ENCODE measurements at regions not wholly inside any gene's neighbourhood (a gene's known extent, or its start where the extent isn't known, plus 50 kb on each side); places are given as distances from the start of the nearest gene placed in this dataset.
"Not testable (repeated sequence)": the region's sequence is repeated elsewhere in the genome, so short reads cannot be mapped to it uniquely, and the experiment has no call there.

DNA sequence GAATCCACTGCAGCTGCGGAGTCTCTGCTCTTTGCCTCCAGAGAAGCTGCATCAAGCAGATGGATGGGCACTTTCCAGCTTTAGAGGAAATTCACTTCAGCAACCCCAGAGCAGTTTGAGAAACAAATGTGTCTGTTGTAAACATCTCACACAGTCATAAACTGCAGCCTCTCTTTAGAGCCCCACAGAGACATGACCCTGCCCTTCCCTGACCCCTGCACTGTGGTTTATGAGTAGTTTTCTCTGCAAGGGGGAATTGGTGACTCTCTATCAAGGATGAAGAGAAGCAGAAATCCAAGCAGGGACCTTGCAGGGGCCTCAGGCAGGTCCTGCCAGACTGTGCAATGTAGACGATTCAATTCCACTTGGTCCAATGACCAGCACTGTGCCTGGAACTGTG is 160.2 kb downstream of the SH2D4B start:
- in situ Hi-C loops (cut with HindIII; ENCODE audit: low pct_unique_long_range_greater_than_20kb, low sequenced_read_pairs) = no loop called here
- DNase-seq (ENCODE audit: low read depth, low spot score) = no peak

DNA sequence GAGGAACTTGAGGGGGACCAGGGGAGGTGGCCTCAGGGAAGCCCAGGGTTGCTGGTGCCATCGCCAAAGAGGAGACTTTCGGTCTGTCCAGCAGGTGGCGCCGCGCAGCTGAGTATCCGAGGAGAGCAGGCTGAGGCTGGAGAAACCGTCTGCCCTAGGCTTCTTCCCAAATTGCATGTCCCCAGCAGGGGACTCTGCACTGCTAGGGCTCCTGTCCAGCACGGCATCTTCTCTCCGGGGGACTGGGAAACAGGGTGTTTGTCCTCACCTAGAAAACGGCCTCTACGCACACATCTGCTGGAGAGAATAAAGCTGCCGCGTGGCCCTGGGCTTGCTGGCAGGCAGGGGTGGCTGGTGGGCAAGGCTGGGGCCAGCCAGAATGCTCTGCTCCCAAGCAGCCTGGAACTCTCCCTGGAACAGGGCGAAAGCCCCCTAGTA is 161.9 kb downstream of the SH2D4B start:
- in situ Hi-C loops (cut with HindIII; ENCODE audit: low pct_unique_long_range_greater_than_20kb, low sequenced_read_pairs) = no loop called here
- peak; percentile 81 for DNase-seq (ENCODE audit: low read depth, low spot score)

DNA sequence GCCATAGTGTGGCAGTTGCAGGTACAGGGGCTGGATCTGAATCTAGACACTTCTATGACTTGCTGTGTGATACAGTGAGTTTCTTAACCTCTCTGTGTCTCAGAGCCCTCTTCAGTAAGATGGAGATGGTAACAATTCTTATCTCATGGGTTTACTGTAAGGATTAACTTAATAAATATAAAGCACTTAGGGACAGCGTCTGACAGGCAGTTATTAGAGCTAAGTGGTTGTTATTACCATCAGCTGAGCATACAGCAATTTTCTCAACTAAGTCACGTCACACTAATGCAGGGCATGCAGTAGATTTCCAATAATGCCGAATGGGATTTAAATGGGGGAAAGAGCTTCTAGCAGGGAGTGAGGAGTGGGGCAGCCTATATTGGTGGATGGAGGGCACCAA is 162.6 kb downstream of the SH2D4B start:
- DNase-seq (ENCODE audit: low read depth, low spot score) = no peak
- in situ Hi-C loops (cut with HindIII; ENCODE audit: low pct_unique_long_range_greater_than_20kb, low sequenced_read_pairs) = no loop called here

DNA sequence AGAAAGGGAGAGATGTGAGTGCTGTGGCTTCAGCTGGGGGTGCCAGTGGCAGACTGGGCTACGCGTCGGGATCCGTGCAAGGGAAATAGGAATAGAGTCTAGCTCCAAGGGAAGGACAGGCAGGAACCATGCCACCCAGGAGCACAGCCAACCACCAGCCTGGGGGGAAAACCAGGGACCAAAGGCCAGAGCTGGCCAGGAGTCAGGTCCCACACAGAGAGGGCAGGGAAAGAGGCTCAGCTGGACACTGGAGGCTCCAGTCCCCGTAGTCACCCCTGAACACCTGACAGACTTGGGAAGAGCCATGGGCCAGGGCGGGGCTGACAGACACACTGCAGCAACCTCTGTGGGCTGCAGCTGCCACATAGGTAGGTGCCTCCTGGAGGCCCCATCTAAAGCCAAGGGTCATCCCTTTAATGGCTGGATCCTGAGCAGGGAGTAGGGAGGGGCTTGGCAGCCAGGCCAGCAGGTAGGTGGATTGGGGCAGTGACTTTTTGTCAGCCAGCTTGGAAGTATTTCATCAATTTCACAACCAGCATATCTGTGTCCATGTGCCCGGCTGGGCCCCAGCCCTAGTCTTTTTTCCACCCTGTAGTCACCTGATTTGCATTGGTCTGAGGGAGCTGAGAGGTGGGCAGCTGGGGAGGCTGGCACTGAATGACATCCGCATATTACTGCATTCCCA is 163.2 kb downstream of the SH2D4B start:
- in situ Hi-C loops (cut with HindIII; ENCODE audit: low pct_unique_long_range_greater_than_20kb, low sequenced_read_pairs) = no loop called here
- no peak for DNase-seq (ENCODE audit: low read depth, low spot score)

DNA sequence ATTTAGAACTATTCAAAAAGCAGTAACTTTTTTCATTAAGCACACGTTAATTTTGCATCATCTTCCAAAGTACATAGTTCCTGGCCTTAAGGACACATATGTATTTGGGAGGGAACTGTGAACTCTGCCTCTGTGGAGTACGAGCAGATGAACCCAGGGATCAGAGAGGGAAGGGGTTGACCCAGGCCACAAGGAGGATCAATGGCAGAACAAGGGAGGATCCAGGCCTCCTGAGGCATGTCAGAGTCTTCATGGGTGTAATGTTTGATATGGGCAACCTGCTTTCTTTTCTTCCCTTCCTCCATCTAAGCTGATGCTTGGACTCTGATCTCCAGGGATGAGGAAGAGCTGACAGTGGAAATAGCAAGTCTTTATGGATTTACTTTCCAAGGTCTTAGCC is 164.0 kb downstream of the SH2D4B start:
- no peak for DNase-seq (ENCODE audit: low read depth, low spot score)
- in situ Hi-C loops (cut with HindIII; ENCODE audit: low pct_unique_long_range_greater_than_20kb, low sequenced_read_pairs) = no loop called here

DNA sequence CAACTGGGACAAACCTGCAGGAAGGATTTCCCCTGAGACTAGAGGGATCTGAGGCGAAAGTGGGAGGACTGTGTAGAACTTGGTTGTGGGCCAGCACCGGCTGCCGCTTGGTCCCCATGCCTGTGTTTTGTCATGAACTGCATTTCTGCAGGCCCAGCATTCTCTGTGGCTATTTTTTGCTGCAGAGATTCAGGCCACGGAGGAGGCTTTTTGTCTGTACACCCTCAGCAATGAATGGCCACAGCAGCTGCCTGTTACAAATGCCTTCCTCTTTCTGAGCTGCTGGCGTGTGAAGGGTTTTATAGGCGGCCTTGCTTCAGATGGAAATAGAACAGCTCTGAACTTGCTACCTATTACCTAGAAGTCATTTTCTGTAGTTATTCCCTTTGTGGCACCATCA is 164.4 kb downstream of the SH2D4B start:
- no peak for DNase-seq (ENCODE audit: low read depth, low spot score)
- in situ Hi-C loops (cut with HindIII; ENCODE audit: low pct_unique_long_range_greater_than_20kb, low sequenced_read_pairs) = no loop called here

DNA sequence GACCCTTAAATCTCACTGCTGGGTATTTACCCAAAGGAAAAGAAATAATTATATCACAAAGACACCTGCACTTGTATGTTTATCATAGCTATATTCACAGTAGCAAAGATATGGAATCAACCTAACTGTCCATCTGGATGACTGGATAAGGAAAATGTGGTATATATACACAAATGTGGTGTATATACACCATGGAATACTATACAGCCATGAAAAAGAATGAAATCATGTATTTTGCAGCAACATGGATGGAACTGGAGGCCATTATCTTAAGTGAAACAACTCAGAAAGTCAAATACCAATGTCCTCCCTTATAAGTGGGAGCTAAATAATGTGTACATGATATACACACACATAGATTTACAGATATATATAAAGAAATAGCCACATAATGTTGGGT is 168.2 kb downstream of the SH2D4B start:
- DNase-seq (ENCODE audit: low read depth, low spot score) = no peak
- in situ Hi-C loops (cut with HindIII; ENCODE audit: low pct_unique_long_range_greater_than_20kb, low sequenced_read_pairs) = no loop called here

DNA sequence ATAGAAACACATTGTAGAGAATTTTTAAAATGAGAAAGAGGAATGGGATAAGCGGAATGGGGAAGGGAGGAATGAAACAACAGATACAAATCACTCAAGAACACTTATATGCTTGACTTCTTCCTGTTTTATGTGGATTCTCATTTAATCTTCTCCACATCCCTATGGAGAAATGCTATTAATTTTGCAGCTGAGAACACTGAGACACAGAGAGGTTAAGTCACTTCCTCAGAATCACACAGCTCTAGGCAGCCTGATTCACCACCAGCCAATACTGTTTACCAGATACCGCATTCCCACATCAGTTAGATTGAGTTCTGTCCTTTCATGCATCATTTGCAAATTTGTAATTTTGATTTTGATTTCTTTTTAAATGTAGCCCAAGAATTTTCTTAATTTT is 170.5 kb downstream of the SH2D4B start:
- in situ Hi-C loops (cut with HindIII; ENCODE audit: low pct_unique_long_range_greater_than_20kb, low sequenced_read_pairs) = no loop called here

DNA sequence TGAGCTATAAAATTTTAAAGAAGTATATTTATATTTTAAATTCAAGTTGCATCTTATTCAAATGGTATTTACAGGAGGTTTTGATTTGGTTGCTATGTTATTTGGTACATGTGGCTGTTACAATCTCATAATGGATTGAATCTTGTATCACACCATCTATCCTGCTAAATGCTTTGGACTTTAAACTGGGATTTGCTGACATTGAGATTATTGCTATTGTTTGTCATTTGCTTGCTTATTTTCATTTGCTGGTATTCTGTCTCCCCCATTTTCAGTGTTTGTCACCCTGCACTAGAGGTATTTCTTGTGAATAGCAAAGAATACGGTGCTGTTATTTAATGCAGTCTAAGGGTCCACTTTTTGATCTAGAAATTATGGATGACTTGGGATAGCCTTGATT is 171.1 kb downstream of the SH2D4B start:
- DNase-seq (ENCODE audit: low read depth, low spot score) = no peak
- in situ Hi-C loops (cut with HindIII; ENCODE audit: low pct_unique_long_range_greater_than_20kb, low sequenced_read_pairs) = no loop called here

More for the DNA sequence above, 170.5 kb downstream of the SH2D4B start:
- DNase-seq (ENCODE audit: low read depth, low spot score) = no peak

DNA sequence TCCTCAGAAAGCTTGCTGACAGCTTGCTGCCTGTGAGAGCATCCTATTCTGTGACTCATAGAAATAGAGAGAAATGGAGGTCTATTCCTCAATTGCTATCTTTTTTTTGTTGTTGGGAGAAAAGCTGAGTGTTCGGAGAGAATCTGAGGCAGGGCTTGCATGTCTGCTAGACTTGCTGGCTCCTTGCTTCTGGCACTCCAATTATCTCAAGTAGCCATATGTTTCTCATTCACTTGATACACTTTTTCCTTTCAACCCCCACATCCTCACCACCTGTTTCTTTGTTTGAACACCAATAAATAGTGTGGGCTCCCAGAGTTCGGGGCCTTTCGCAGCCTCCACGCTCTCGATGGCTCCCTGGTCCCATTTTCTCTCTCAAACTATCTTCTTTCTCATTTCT is 172.2 kb downstream of the SH2D4B start:
- DNase-seq (ENCODE audit: low read depth, low spot score) = no peak
- in situ Hi-C loops (cut with HindIII; ENCODE audit: low pct_unique_long_range_greater_than_20kb, low sequenced_read_pairs) = no loop called here

DNA sequence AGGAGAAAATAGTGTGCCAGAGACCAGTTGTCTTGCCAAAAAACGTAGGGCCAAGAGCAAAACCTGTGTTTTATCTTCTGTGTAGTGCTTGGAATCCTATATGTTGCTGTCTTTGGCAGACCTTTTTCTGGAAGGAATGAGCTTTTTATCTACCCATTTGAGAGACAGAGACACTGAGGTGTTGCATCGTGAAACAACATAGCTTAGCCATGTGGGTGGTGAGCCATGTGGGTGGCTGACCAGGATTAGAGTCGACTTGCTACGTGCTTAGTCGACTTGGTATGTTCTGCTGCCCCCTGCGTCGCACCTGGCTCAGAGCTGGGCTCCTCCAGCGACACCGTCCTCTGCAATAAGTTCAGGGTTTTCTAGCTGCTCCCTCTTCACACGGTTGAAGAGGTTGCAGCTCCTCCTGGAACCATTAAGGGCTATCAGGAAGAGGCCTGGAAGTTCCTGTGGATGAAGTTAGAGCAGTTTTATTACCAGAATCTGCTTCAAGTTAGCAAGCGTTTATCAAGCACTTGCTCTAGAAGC is 175.8 kb downstream of the SH2D4B start:
- in situ Hi-C loops (cut with HindIII; ENCODE audit: low pct_unique_long_range_greater_than_20kb, low sequenced_read_pairs) = no loop called here
- no peak for DNase-seq (ENCODE audit: low read depth, low spot score)

DNA sequence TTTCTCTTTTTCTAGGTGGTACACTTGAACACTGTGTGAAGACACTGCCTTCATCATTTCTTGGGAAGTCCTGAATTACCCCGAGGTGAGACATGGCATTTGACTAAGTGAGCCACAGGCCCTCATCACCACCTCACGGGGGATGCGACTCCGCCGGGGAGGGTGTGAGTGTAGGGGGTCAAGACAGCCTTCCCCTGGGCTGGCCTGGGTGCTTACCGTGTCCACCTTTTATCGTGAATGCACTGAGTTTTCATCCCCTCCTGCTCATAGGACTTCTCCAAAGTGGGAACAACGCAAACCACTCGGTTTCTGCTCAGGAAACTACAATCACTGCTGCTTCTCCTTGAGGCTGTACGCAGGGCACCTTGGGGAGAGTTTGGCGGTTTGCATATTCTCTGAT is 176.9 kb downstream of the SH2D4B start:
- DNase-seq (ENCODE audit: low read depth, low spot score) = no peak
- in situ Hi-C loops (cut with HindIII; ENCODE audit: low pct_unique_long_range_greater_than_20kb, low sequenced_read_pairs) = no loop called here

DNA sequence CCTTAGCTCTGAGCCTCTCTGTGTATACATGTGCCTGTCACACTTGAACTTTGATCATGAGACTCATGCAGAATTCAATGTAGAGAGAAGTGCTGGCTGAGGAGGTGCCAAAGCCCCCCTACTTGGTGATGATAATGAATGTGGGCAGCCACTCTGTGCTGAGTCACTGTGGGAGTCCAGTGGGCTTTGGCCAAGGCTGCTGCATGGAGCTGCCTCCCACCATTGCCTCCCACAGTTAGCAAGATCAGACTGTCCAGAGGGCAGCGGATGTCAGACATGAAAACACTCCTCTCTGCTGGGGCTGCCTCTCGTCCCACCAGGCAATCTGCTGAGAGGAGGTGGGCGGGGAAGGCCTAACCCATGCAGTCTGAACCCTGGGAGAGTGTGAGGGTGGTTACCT is 180.3 kb downstream of the SH2D4B start:
- DNase-seq (ENCODE audit: low read depth, low spot score) = no peak
- in situ Hi-C loops (cut with HindIII; ENCODE audit: low pct_unique_long_range_greater_than_20kb, low sequenced_read_pairs) = no loop called here

DNA sequence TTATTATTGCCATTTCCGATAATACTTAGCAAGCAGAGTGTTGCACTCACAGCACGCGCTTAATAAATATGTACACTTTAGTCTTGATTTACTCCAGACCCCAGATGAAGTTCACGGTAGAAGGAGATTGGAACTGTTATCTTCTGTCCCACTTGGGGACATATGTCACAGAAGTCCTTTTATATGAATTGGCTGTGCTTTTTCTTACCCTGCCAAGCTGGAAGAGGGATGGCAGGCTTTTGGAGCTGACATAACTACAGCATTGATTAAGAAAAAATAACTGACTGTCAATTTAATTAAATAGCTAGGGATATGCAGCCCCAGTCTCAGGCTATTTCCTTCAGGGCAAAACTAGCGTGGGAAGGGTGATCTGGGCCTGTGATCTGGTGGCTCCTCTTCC is 182.2 kb downstream of the SH2D4B start:
- in situ Hi-C loops (cut with HindIII; ENCODE audit: low pct_unique_long_range_greater_than_20kb, low sequenced_read_pairs) = no loop called here
- no peak for DNase-seq (ENCODE audit: low read depth, low spot score)

DNA sequence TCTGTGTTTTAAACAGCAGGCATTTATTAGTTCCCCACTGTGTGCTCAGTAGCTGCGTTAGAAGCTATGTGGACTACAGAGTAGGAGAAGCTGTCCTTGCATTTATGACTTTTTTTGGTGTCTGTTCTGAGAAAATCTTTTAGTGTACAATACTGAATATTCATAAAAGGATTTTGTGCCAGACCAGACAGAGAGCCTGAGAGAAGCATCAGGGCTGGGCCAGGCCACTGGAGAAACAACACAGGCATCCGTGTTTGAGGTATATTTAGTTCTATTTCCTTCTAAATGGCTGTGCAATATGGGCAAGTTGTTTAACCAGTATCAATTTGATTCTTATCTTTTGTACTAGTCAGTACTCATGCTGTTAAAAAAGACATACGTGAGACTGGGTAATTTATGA is 182.8 kb downstream of the SH2D4B start:
- in situ Hi-C loops (cut with HindIII; ENCODE audit: low pct_unique_long_range_greater_than_20kb, low sequenced_read_pairs) = no loop called here
- no peak for DNase-seq (ENCODE audit: low read depth, low spot score)

DNA sequence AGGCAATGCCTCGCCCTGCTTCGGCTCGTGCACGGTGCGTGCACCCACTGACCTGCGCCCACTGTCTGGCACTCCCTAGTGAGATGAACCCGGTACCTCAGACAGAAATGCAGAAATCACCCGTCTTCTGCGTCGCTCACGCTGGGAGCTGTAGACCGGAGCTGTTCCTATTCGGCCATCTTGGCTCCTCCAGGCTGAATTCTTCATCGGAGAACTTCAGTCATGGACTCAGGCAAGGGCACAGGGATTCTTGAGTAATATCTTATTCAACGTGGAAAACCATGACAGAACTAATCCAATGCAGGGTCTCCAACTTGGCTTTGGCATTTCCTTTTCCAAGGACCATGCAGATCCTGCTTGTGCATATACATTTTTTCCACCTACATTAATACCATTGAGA is 190.7 kb downstream of the SH2D4B start:
- DNase-seq (ENCODE audit: low read depth, low spot score); in situ Hi-C loops (cut with HindIII; ENCODE audit: low pct_unique_long_range_greater_than_20kb, low sequenced_read_pairs): not testable (repeated sequence)

DNA sequence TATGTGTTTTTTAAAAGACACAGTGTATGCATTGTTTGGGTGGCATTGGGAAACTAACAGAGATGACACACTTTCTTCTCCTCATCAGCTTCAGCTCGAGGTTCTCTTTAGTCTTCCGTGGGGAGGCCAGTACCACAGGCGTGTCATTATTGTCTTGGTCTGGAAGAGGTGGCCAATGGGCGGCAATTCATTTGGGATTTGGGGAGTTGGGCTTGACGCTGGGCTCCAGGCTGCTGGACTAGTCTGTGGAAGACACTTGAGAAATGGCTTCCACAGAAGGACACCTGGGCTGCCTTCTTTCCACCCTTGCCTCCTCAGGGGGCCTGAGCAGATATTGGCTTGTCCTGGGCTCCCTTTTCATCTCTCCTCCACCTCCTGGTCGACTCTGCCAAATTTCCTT is 192.2 kb downstream of the SH2D4B start:
- in situ Hi-C loops (cut with HindIII; ENCODE audit: low pct_unique_long_range_greater_than_20kb, low sequenced_read_pairs) = no loop called here
- no peak for DNase-seq (ENCODE audit: low read depth, low spot score)

DNA sequence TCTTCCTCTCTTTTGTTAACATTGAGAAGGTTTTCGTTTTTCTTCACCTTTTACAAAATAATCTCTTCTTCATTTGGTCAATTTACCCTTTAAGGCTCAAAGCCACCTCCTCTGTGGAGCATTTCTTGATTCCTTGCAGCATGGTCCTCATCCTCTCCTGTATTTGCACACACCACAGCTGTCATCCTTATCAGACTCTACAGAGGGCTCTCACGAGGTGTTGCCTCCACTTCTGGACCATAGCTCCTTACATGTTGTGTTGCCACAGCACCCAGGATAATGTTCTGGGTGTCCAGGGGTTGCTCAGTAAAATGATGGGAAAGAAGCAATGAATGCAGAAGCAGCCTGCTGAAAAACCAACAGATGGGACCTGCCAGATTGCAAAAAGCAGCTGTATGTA is 192.8 kb downstream of the SH2D4B start:
- DNase-seq (ENCODE audit: low read depth, low spot score) = no peak
- in situ Hi-C loops (cut with HindIII; ENCODE audit: low pct_unique_long_range_greater_than_20kb, low sequenced_read_pairs) = no loop called here

DNA sequence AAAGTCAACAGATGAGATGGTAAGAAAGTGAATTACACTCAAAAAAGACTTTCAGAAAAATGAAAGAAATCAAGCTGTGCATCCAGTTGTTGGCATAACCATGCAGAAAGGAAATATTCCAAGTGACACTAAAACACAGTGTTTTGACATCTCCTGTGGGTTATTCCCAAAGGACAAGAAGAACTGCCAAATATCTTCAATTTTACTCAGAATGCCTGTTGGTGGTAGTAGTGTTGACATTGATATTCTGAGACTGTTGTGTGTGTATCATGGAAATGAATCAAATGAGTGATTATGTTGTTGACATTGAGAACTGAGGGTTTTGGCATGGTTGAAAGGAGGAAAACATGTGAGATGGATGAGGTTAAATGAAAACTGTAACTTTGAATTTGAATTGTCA is 196.9 kb downstream of the SH2D4B start:
- DNase-seq (ENCODE audit: low read depth, low spot score) = no peak
- in situ Hi-C loops (cut with HindIII; ENCODE audit: low pct_unique_long_range_greater_than_20kb, low sequenced_read_pairs) = no loop called here

DNA sequence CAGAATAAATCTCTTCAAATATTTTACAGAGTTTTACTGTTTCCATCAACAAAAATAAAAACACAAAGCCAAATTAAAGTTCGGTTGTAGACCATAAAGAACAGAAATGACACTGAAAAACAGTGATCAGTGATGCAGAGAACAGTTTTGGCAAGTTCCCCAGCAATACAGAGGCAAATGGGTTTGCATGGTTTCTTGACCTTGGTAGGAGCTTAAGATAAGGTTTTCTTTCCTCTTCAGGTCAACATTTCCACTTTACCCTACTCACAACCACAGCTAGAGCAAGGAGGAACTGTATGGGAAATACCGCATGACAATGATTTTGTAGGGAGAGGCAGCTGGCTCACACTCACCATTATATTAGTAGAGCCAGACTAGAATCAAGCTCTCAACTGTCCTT is 199.5 kb downstream of the SH2D4B start:
- in situ Hi-C loops (cut with HindIII; ENCODE audit: low pct_unique_long_range_greater_than_20kb, low sequenced_read_pairs) = no loop called here
- DNase-seq (ENCODE audit: low read depth, low spot score) = no peak

All from SK-MEL-5 (cell line).